ENCODE measurements at regions not wholly inside any gene's neighbourhood (a gene's known extent, or its start where the extent isn't known, plus 50 kb on each side); places are given as distances from the start of the nearest gene placed in this dataset.
"Not testable (repeated sequence)": the region's sequence is repeated elsewhere in the genome, so short reads cannot be mapped to it uniquely, and the experiment has no call there.

GRCh38 chr15:95684693-95685115, 645.8 kb upstream of the NR2F2 start:
- no peak for DNase-seq (ENCODE audit: low read depth in 3 of 3)

- DNase-seq (ENCODE audit: low read depth in 3 of 3), result no peak
Observed at GRCh38 chr15:95687061-95687460, 643.4 kb upstream of the NR2F2 start.

GRCh38 chr15:95687686-95688085, 642.8 kb upstream of the NR2F2 start:
- no peak for DNase-seq (ENCODE audit: low read depth in 3 of 3)

DNA sequence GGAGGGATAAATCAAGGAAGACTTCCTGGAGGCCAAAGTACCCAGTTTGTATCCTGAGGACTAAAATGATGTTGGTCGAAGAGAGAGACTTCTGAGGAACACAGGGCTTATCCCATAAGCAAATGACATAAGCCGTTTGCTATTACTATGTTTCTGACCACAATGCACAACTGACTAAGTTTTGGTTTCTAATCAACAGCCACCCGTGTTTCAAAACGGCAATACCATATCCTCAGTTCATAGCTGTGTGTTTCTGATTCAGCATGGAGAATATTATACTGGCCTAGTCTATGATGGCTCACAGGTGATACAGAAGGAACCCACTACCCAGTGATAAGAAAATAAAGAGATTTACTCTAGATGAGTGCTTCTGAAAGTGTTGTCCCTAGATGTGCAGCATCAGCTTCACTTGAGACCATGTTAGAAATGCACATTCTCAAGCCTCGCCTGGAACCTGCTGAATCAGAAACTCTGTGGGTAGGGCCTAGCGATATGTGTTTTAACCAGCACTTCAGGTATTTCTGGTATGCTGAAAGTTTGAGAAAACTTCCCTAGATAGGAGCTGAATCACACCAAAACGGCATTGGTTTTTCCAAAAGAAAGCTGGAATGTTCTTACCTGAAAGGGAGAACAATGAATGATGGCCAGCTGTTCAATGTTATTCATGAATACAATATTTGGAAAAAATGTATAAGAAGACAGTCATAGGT, 639.7 kb upstream of the NR2F2 start:
- no peak for DNase-seq (ENCODE audit: low read depth in 3 of 3)

- no peak for DNase-seq (ENCODE audit: low read depth in 3 of 3)
Observed at GRCh38 chr15:95693917-95694316, 636.6 kb upstream of the NR2F2 start.

GRCh38 chr15:95698230-95698629, 632.3 kb upstream of the NR2F2 start:
- DNase-seq (ENCODE audit: low read depth in 3 of 3), result no peak

- DNase-seq (ENCODE audit: low read depth in 3 of 3), result no peak
Observed at GRCh38 chr15:95698951-95699350, 631.5 kb upstream of the NR2F2 start.

DNA sequence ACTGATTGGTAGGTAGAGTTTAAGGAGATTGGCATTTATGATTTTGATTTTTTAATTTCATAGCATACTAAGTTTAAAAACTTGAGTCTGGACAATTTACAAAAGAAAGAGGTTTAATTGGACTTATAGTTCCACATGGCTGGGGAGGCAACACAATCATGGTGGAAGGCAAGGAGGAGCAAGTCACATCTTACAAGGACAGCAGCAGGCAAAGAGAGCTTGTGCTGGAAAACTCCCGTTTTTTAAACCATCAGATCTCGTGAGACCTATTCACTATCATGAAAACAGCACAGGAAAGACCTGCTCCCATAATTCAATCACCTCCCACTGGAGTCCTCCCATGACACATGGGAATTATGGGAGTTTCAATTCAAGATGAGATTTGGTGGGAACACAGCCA, 630.9 kb upstream of the NR2F2 start:
- no peak for DNase-seq (ENCODE audit: low read depth in 3 of 3)

- DNase-seq (ENCODE audit: low read depth in 3 of 3), result not testable (repeated sequence)
Observed at GRCh38 chr15:95700692-95701091, 629.8 kb upstream of the NR2F2 start.

- no peak for DNase-seq (ENCODE audit: low read depth in 3 of 3)
Observed at GRCh38 chr15:95701410-95701809, 629.1 kb upstream of the NR2F2 start.

DNA sequence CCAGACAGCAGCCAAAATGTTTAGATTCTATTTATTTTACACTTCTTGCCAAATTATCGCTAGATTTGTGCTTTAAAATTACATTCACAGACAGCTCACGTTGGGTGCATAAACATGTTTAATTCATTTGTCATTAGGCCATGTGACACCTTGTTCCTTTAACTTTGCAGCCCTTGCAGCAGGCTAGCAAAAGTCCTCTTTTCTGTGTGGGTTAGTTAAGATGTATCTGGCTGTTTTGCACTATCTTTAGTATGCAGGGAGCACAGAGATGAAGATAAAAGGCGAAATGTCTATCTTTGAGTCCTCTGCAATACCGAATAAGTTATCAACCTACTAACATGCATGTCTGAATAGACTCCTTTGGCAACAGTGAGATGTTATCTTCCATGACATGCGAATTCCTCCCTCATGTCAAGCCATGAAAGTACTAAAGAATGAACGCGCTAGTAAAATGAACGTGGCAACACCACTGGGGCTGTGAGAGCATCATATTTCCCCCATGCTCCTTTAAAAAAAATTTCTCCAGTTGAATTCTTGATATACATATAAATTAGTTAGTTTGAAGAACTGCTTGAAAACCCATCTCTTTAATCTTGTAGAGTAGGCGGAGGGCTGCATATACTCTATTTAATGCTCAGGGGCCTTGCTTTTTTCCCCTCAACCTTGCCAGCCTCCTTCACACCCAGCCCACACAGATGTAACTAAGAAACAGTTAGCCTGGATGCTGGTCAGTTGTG, 620.4 kb upstream of the NR2F2 start:
- no peak for DNase-seq (ENCODE audit: low read depth in 3 of 3)

GRCh38 chr15:95712785-95713184, 617.7 kb upstream of the NR2F2 start:
- no peak for DNase-seq (ENCODE audit: low read depth in 3 of 3)

DNA sequence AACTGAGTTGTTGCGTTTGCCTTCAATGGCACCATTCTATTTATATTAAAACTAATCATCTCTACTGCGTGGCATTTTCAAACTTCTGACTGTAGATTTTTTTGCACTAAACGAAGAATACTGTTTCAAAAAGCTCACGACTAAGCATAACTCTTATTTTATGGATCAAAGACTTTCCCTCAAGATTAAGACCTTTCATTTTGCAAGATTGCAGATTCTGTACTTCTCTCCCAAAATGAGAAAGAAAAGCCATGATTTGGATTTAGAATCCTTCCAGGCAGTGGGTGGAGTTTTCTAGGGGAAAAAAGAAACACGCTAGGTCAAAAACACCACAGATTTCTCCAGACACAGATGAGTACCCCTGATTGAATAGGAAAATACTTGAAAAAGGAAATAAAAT, 617.2 kb upstream of the NR2F2 start:
- no peak for DNase-seq (ENCODE audit: low read depth in 3 of 3)

- DNase-seq (ENCODE audit: low read depth in 3 of 3), result no peak
Observed at GRCh38 chr15:95715116-95715903, 615.2 kb upstream of the NR2F2 start.

GRCh38 chr15:95715906-95716656, 614.4 kb upstream of the NR2F2 start:
- DNase-seq (ENCODE audit: low read depth in 3 of 3), result no peak

- DNase-seq (ENCODE audit: low read depth in 3 of 3), result no peak
Observed at GRCh38 chr15:95716708-95717107, 613.8 kb upstream of the NR2F2 start.

GRCh38 chr15:95718441-95718840, 612.1 kb upstream of the NR2F2 start:
- no peak for DNase-seq (ENCODE audit: low read depth in 3 of 3)

DNA sequence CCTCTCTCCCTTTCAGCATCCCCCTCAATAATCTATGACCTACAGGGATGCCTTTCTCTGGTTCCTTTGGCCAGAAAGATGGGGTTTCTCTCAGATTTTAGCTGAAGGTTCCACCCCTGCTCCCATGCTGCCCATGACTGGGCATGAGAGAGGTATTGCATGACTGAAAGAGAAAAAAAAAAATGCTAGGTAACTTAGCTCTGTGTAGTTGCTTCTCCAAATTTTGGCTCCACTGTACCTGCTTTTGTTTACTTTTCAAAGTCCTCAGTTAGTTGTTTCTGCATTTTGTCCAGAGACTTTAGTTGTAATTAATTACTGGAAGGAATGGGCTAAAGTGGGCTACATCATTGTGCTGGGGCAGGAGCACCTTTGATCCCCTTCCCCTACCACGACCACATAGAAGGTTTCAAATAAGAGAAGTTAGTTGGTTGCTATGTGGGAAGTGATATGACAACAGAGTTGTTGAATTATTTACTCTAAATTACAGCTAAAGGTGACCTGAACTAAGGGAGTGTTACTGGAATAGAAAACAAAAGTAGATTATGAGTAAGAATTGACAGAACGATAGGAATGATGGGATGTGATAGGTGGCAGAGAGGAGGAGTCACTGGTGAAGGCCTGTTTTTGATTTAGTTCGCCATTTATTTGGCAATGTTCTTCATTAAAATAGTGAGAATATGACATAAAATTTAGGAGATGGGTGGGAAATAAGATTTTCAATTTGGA, 605.4 kb upstream of the NR2F2 start:
- no peak for DNase-seq (ENCODE audit: low read depth in 3 of 3)

DNA sequence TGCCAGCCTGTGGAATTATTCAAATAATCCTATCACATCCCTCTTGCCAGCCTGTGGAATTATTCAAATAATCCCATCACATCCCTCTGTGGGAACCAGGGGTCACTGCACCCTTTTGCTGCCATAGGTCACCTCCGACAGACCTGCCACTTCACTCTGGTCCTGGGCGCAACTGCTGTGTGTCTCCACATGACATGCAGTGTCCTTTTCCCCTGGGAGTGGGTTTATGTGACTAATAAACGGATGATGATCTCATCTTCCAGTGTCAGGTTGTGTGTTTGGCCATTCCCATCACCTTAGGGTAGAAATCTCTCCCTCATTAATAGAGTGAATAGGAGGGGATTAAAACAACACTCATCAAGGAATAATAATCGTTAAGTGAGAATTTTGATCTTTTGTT, 603.6 kb upstream of the NR2F2 start:
- DNase-seq (ENCODE audit: low read depth in 3 of 3), result no peak

DNA sequence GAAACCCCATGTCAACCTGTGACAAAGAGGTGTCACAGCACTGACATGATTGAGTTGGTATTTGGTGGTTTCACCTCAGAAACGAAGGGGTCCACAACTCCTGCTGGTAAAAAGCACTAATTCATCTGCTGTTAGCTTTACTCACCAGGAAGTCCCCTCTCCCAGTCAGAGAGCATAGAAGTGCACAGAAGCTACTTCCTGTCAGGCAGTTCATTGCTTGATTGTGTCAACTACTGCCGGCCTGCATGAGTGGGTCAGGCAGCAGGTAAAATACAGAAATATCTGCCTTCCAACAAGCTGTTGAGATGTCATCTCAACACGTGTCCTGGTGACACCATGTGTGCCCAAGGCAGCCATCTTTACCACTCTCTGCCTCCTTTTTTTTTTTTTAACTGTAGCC, 596.6 kb upstream of the NR2F2 start:
- no peak for DNase-seq (ENCODE audit: low read depth in 3 of 3)
